ENCODE measurements at regions not wholly inside any gene's neighbourhood (a gene's known extent, or its start where the extent isn't known, plus 50 kb on each side); places are given as distances from the start of the nearest gene placed in this dataset.

- TF ChIP-seq CTCF (IDR thresholded peaks at IDR 0.05) (no peak), POLR2A (IDR thresholded peaks at IDR 0.05) (no peak)
Measured at GRCh38 chr14:97704316-97704885, 907.2 kb downstream of the VRK1 start.

Data from prostate gland (tissue), 2 donors.